Tibial nerve (tissue), 4 donors: ENCODE measurements at regions not wholly inside any gene's neighbourhood (a gene's known extent, or its start where the extent isn't known, plus 50 kb on each side); places are given as distances from the start of the nearest gene placed in this dataset.

Source experiments
- DNase-seq, 2 donors: peaks; one replicate each; pipeline ENCODE4 v3.0.0-alpha.2; 2019; ENCODE audit warnings: low spot score in 2 of 2
- H3K27ac ChIP-seq, 4 donors: fragments of 200-600 bp; sonication (generic) in 3 of 4; one replicate each; pipeline ENCODE4 v1.5.1; 2017 to 2019; ENCODE audit warnings: mild to moderate bottlenecking in 1 of 4
- H3K27me3 ChIP-seq, 2 donors: fragments of 200-600 bp; sonication (generic) in 1 of 2; one replicate each; pipeline versions ENCODE4 v1.5.1 to v1.6.0; 2017 to 2019
- H3K36me3 ChIP-seq, 3 donors: fragments of 200-600 bp; sonication (generic); one replicate each; pipeline ENCODE4 v1.5.1; 2018 to 2019
- H3K4me1 ChIP-seq, 4 donors: fragments of 200-600 bp; sonication (generic) in 3 of 4; one replicate each; pipeline ENCODE4 v1.5.1; 2017 to 2019
- H3K4me3 ChIP-seq, 4 donors: fragments of 200-600 bp; sonication (generic) in 3 of 4; one replicate each; pipeline ENCODE4 v1.5.1; 2017 to 2019; ENCODE audit warnings: mild to moderate bottlenecking in 1 of 4, moderate library complexity in 1 of 4
- H3K9me3 ChIP-seq, 4 donors: fragments of 200-600 bp; sonication (generic) in 3 of 4; one replicate each; pipeline ENCODE4 v1.5.1; 2017 to 2019
- EP300 ChIP-seq, 2 donors: sonication (generic); formaldehyde crosslinking; IDR thresholded peaks; one replicate each; pipeline ENCODE4 v1.6.1; 2017; ENCODE audit warnings: antibody characterized with exemption in 2 of 2, mild to moderate bottlenecking in 1 of 2
- POLR2A ChIP-seq, 2 donors: fragments of 450-650 bp; IDR thresholded peaks; one replicate each; pipeline ENCODE4 v1.6.1; 2017; ENCODE audit warnings: antibody characterized with exemption in 2 of 2, mild to moderate bottlenecking in 2 of 2, moderate library complexity in 2 of 2
- WGBS, 2 donors: methylation state at CpG; one replicate each; pipeline ENCODE4 v1.1.5; 2018; 5-methylcytosine and 5-hydroxymethylcytosine counted together
- TF ChIP-seq, protein P1 (sequence below), 5 experiments: fragments of 200-600 bp in 3 of 5; fragments of 450-650 bp in 2 of 5; sonication (generic) in 3 of 5; IDR thresholded peaks; one replicate each; pipeline ENCODE4 v1.5.1; 2016 to 2019; ENCODE audit warnings: antibody characterized with exemption in 5 of 5, mild to moderate bottlenecking in 3 of 5, moderate library complexity in 2 of 5

GRCh38 chr15:72890043-72890442 lies 106.5 kb upstream of the ADPGK start:
- TF ChIP-seq, protein P1, sequence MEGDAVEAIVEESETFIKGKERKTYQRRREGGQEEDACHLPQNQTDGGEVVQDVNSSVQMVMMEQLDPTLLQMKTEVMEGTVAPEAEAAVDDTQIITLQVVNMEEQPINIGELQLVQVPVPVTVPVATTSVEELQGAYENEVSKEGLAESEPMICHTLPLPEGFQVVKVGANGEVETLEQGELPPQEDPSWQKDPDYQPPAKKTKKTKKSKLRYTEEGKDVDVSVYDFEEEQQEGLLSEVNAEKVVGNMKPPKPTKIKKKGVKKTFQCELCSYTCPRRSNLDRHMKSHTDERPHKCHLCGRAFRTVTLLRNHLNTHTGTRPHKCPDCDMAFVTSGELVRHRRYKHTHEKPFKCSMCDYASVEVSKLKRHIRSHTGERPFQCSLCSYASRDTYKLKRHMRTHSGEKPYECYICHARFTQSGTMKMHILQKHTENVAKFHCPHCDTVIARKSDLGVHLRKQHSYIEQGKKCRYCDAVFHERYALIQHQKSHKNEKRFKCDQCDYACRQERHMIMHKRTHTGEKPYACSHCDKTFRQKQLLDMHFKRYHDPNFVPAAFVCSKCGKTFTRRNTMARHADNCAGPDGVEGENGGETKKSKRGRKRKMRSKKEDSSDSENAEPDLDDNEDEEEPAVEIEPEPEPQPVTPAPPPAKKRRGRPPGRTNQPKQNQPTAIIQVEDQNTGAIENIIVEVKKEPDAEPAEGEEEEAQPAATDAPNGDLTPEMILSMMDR (IDR thresholded peaks at IDR 0.05): no peak
- no peak for DNase-seq
- Histone ChIP-seq H3K9me3 (peaks cover 0 to 15% (median 2%) of the 10 kb centered on the region in 4 donors), H3K27ac (no peak overlapping the region), H3K4me3 (no peak overlapping the region), H3K27me3 (no peaks in the 10 kb centered on the region), H3K4me1 (no peaks in the 10 kb centered on the region), H3K36me3 (no peaks in the 10 kb centered on the region)
- WGBS, 2 donors: 62 to 73% methylated on average over 12 of the region's 12 CpGs

DNA sequence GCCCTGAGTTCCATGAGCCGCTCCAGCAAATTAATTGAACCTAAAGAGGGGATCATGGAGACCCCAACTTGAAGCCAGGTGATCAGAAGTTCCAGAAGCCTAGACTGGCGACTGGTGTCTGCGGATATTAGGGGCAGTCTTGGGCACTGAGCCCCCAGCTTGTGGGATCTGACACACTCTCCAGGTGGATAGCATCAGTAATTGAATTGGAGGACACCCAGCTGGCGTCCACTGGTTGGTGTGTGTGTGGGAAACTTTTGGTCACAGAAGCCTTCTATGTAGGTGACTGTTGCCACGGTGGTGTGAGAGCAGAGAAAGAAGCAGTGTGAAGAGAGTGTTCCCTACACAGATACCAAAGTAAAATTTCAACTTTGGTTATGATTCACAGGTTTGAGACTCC lies 106.0 kb upstream of the ADPGK start:
- H3K36me3 ChIP-seq: no peaks in the 10 kb centered on the region
- 88 to 97% methylated on average over 5 of the region's 5 CpGs for WGBS, 2 donors
- no peak overlapping the region for H3K27ac ChIP-seq
- H3K27me3 ChIP-seq: no peaks in the 10 kb centered on the region
- no peaks in the 10 kb centered on the region for H3K4me1 ChIP-seq
- TF ChIP-seq EP300 (IDR thresholded peaks at IDR 0.05) (no peak), POLR2A (IDR thresholded peaks at IDR 0.05) (no peak)
- TF ChIP-seq, protein P1 (IDR thresholded peaks at IDR 0.05): no peak
- peaks cover 0 to 11% (median 2%) of the 10 kb centered on the region in 4 donors for H3K9me3 ChIP-seq
- H3K4me3 ChIP-seq: no peak overlapping the region
- DNase-seq: no peak

GRCh38 chr15:72888811-72889210 lies 105.3 kb upstream of the ADPGK start:
- DNase-seq: no peak
- WGBS, 2 donors: 87 to 88% methylated on average over 6 to 7 of the region's 7 CpGs
- Histone ChIP-seq H3K9me3 (peaks cover 0 to 4% (median 0%) of the 10 kb centered on the region in 4 donors), H3K27me3 (no peaks in the 10 kb centered on the region), H3K4me3 (no peak overlapping the region), H3K27ac (no peak overlapping the region), H3K36me3 (no peaks in the 10 kb centered on the region), H3K4me1 (no peaks in the 10 kb centered on the region)
- TF ChIP-seq, protein P1 (IDR thresholded peaks at IDR 0.05): no peak
- TF ChIP-seq POLR2A (IDR thresholded peaks at IDR 0.05) (no peak), EP300 (IDR thresholded peaks at IDR 0.05) (no peak)

GRCh38 chr15:72888211-72888610 lies 104.7 kb upstream of the ADPGK start:
- H3K27me3 ChIP-seq: no peaks in the 10 kb centered on the region
- WGBS, 2 donors: 81 to 83% methylated on average over 1 of the region's 1 CpG
- DNase-seq: no peak
- peaks cover 0 to 3% (median 0%) of the 10 kb centered on the region in 4 donors for H3K9me3 ChIP-seq
- no peak overlapping the region for H3K4me3 ChIP-seq
- H3K36me3 ChIP-seq: no peaks in the 10 kb centered on the region
- TF ChIP-seq POLR2A (IDR thresholded peaks at IDR 0.05): no peak
- TF ChIP-seq, protein P1 (IDR thresholded peaks at IDR 0.05): no peak
- TF ChIP-seq EP300 (IDR thresholded peaks at IDR 0.05): no peak
- H3K4me1 ChIP-seq: no peaks in the 10 kb centered on the region
- H3K27ac ChIP-seq: no peak overlapping the region

- H3K36me3 ChIP-seq: no peaks in the 10 kb centered on the region
- TF ChIP-seq, protein P1 (IDR thresholded peaks at IDR 0.05): no peak
- TF ChIP-seq POLR2A (IDR thresholded peaks at IDR 0.05): no peak
- TF ChIP-seq EP300 (IDR thresholded peaks at IDR 0.05): no peak
Observed at GRCh38 chr15:72887376-72887775, 103.8 kb upstream of the ADPGK start.

More at GRCh38 chr15:72887376-72887775, 103.8 kb upstream of the ADPGK start:
- Histone ChIP-seq H3K9me3 (peaks cover 0 to 10% (median 0%) of the 10 kb centered on the region in 4 donors), H3K27me3 (no peaks in the 10 kb centered on the region), H3K4me3 (no peak overlapping the region), H3K27ac (no peak overlapping the region), H3K4me1 (no peaks in the 10 kb centered on the region)
- no peak for DNase-seq
- 17 to 18% methylated on average over 1 of the region's 1 CpG for WGBS, 2 donors
